ENCODE measurements at regions not wholly inside any gene's neighbourhood (a gene's known extent, or its start where the extent isn't known, plus 50 kb on each side); places are given as distances from the start of the nearest gene placed in this dataset.
"Not testable (repeated sequence)": the region's sequence is repeated elsewhere in the genome, so short reads cannot be mapped to it uniquely, and the experiment has no call there.

DNA sequence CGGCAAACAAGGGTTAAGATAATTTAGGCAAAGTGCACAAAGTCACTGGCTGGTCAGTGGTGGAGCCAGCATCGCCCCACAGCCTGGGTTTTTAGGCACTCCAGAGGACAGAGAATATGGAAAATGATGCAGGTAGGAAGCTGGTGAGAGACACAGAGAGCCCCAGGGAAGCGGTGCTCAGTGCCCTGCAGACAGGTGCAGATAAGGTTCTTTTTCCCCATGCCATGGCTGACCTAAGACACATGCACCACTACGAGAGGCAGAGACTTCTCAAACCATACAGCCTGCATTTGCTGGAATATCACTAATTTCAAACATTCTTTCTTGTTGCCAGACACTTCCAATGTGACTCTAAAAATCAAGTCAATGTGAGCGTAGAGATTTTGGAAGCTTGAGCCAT lies 205.7 kb upstream of the APCDD1 start:
- no peak for DNase-seq (ENCODE audit: low read depth)

DNA sequence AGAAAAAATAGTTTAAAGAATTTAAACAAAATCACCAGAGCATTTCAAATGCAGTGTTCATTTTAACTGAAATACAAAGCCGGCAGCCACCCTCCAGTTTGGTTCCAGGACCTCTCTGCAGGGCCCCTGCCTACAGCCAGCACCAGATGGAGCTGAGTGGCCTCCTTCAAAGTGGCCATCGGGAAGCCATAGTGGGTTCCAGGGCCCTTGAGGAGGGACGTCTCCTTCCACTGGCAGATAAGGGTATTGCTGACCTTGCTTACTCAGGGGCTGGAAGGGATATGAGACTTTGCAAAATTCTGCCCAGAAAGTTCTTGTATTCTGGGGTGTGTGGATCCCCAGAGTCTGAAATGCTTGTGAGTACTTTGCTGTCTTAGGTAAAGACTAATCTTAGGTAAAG lies 205.2 kb upstream of the APCDD1 start:
- no peak for DNase-seq (ENCODE audit: low read depth)

DNA sequence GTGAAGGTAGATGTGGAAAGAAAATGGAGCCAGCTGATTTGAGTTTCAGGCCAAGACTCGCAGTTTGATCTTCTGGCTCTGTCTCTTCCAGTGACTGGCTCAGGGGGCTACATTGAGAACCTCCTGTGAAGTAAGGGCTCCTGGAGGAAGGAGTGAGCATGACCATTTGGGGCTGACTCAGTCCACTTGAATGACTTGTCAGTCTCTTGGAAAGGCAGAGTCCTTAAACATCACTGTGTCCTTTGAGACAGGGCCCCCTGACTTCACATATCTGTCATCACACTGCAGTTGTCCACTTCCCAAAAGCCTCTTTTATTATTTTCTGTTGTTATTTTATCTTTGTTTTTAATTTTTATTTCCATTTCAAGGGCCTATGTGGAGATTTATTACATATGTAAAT lies 204.6 kb upstream of the APCDD1 start:
- no peak for DNase-seq (ENCODE audit: low read depth)

DNA sequence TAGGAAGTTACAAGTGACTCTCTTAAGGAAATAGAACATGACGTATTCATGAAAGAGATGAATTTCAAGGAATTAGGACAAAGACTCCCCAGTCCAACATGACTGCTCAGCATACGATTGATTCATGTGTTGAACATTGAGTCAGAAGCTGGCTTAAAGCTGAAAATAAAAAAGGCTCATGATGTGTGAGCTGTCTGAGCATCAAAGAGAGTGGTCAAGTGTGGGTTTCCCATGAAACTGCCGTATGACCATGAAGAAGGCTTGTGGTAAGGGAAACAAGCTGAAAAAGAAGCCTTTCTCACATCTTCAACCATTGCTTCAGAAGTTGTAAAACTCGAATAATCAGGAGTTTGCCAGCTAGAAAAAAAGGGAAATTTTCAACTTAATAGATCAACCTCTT lies 201.9 kb upstream of the APCDD1 start:
- DNase-seq (ENCODE audit: low read depth), result no peak

DNA sequence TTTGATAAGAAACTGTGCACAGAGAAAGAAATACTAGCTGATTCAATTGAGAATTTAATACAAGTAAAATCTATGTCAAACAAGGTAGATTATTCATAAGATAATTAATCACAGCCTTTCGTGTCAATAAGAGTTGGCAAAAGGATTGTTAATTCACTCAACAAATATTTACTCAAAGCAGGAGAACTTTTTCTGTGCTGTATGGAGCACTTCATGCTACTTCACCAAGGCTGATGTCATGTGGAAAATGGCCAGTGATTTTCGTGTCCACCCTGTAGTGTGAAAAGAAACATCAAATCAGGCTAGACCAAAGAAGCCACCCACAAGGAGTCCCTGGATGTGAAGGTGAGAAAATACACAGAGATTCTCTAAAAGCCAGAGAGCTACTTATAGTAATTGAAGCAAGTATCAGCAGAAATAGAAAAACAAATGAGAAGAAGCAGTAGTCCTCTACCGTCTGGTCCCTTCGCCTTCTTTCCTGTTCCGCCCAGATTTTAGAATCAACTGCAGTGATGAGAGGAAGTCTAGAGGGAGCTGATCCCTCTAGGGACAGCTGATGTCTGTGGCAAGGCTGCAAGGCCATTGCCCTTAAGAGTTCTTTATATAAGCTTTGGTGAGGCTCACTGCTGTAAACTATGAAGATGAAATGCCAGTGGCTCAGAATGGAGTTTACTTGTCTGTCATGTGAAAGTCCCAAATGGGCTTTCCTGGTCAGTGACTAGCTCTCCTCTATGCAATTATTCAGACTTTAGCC lies 201.3 kb upstream of the APCDD1 start:
- no peak for DNase-seq (ENCODE audit: low read depth)

DNA sequence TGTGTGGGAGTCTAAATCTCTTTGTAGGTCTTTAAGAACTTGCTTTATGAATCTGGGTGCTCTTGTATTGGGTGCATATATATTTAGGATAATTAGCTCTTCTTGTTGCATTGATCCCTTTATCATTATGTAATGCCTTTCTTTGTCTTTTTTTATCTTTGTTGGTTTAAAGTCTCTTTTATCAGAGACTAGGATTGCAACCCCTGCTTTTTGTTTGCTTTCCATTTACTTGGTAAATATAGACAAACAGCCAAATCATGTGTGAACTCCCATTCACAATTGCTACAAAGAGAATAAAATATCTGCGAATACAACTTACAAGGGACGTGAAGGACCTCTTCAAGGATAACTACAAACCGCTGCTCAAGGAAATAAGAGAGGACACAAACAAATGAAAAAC lies 198.2 kb upstream of the APCDD1 start:
- DNase-seq (ENCODE audit: low read depth), result not testable (repeated sequence)

DNA sequence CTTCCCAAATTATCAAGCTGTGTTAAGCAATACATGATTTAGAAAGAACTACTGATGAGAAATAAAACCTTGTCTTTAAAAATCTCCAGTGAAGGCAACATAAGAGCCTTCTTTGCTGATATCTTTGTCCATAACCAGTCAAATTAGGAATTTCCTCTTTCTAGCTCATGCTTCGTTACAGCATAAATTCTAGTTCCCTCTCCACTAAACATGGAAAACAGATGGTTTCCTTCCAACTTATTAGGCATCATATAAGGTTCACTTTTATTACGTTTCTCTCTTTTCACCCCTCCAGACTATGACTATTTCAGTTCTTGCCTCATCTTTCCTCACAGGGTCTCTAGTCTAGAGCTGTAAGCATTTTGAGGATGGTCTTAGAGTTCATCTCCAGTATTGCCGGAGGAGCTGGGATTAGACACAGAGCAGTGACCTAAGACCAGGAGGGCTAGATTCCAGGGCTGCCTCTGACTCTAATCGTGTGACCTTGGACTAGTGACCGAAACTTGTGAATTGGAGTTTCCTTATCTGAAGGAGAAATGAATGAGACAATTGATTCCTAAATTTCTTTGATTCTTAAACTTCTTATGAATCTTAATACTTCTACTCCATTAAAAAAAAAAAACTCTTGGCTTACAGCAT lies 195.5 kb upstream of the APCDD1 start:
- no peak for DNase-seq (ENCODE audit: low read depth)

DNA sequence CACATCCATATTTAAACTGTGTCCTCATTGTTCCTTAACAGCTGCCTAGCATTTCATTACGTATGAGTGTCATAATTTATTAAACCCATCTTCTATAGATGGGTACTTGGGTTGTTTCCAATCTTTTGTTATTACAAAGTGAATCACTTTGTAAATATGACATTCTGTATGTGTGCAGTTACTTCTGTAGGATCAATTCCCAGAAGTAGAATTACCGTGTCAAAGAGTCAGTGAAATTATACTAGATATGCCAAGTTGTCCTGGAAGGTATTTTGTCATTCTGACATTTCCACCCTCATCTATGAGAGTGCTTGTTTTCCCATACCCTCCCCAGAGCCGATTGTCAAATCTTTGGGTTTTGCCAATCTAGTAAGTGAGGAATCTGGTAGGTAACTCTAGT lies 194.5 kb upstream of the APCDD1 start:
- no peak for DNase-seq (ENCODE audit: low read depth)

DNA sequence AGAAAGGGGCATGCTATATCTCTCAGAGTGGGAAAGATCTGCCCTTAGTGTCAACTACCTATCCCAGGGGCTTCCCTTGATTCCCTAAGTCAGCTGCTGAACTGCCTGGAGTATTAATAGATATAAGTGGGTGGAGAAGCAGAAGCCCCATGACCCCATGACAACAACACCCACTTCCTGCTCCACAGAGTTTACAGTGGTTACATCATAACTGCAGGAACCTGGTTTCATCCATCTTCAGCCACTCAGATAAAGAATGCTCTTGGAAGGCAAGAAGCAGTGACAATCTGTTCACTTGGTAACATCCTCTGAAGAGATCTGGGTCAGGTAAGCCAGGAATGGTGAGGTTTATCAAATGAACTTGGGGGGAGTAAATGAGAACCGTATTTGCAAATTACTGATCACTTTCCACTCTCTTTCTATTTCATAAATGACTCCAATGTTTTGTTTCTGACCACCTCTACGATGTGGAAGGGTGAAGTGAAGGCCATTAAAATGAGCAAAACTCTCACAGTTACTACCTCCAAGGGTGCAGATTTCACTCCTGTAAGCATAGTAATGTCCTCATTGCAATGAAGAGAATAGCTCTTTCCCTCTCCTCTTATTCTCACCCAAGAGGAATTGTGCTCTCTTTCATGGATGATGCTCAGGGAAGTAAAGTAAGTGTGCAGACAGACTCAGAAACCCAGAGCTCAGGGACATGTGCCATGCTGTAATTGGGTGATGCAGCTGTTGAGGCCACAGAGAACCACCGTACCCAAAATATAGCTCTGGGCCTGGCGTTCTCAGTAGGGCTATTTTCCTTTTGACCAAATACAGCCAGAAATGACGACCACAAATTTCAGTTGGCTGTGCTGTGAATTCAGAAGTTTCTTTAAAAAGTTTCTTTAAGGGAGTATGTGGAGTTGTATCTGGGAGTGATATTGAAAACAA lies 192.8 kb upstream of the APCDD1 start:
- DNase-seq (ENCODE audit: low read depth), result no peak

DNA sequence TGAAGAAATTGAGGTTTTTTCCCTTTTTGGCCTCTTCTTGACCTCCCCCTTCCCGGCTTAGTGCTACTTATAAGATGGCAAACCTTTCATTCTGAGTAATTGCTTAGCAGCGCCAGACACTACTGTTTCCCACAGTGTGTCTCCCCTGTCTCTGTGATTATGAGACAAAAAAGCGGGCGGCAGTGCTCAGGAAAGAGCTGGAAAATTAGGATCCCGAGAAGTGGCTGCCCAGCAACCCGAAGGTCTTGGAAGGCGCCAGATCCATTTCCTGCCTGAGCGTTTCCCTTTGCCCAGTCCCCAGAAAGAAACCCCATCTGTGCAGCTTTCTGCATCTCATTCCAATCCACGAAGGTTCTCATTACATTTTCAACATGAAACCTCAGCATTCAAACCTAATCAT lies 191.9 kb upstream of the APCDD1 start:
- DNase-seq (ENCODE audit: low read depth), result no peak

DNA sequence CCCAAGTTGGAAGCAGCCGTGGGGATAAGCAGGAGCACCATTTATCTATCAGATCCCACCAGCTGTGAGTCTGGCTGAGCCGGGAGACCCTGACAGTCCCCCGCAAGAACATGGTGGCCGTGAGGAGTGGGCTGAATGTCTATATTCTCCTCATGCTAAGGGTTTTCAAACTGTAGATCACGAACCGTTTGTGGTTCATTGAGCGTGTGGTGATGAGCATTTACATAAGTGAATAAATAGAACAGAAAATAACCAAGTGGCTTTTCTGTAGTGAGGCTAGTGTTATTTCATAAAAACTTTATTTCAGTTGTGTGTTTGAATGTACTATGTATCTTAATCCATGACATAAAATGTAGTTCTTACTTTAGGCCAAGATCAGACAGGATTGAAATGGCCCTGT lies 190.2 kb upstream of the APCDD1 start:
- no peak for DNase-seq (ENCODE audit: low read depth)

DNA sequence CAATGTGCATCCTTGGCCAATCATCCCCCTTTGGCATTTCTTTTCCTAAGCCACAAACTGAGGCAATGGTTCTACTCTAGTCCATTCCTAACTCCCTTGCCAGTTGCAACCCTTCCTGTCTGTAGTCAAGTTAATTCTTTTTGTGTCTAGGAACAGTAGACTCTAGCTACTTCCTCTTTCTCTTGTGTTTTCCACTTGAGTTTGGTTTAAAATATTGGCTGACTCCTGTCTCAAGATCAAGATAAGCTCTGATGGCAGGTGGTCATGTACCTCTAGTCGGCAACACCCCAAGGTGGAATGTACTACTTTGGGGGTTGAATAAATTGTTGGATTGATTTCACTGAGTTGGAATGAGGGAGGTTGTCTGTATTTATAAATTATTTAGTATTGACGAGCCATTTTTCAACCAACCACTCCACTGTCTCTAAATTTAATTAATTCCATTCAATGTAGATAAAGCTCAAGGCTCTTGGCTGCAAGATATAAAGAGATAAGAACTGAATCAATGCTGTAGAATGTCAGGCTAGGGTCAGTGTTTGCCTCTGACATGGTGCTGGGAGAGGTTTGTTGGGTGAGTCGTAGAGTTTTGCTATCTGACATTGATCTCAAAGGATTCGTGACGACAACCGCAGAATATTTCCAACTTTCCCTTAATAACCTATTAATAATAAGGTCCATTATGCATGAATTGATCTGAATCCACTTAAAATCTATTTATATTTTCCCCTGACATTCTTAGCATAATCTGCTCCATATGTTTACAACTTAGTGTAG lies 188.7 kb upstream of the APCDD1 start:
- no peak for DNase-seq (ENCODE audit: low read depth)

DNA sequence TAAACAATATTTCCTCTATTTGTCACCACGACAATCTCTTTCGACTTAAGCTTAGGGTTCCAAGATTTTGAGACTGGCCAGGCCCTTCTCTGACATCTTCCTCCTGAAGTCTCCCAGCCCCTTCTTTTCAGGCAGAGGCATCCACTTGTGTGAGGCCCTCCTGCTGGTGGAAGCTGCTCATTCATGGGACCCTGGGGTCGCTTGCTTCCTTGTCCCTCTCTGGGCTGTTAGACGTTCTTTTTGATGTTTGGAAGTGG lies 188.2 kb upstream of the APCDD1 start:
- DNase-seq (ENCODE audit: low read depth), result no peak

DNA sequence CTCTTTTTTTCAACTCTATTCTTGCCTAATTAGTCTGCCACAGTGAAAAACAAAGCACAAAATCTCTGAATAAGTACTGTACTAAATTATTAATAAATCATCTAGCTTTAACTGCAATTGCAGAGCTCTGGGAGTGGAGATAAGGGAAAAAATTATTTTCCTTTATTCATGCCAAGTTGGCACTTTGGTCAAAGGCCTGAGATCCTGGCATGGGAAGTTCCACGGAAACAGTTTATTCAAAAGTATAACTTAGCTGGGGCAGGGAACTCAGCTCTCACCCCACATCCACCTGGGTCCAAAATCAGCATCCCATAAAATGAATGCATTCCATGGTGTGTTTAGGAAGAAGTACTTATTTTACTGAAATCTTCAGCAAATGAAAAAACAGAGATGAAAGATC lies 185.2 kb upstream of the APCDD1 start:
- DNase-seq (ENCODE audit: low read depth), result no peak

DNA sequence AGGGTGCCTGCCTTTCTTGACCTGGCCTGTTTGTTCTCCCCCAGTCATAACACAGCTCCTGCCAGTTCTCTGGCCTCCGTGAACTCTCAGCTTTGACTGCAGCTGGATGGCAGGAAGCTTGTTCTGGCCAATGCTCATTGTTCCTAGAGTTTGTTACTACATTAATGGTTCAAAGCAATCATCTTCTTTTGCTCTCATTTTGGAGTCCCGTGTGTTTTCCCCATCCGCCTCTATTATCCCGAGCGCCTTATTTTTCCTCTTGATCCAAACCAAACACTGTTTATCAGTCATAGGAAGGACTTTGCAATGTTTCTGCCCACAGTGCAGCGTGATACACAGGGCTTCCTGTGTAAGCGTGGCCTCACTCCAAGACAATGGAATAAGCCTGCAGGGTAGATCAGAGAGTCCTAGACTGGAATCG lies 184.3 kb upstream of the APCDD1 start:
- DNase-seq (ENCODE audit: low read depth), result no peak

DNA sequence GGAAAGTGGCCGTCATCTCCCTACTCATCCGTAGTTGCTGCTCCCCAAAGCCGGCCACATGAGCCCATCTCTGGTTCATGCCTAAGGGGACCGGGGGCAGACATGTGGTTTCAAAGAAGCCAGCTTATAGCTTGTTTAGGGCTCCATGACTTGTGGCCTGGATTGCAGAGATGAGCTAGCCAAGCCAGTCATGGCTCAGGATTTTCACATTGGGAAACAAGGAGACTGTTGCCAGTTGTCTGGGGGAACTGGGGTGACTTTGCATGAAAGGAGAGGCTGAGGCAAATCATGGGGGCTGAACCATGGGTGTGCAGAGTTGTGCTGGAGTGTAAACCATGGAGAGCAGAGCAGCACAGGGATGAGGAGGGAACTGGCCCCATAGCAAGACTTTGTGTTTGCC lies 183.0 kb upstream of the APCDD1 start:
- DNase-seq (ENCODE audit: low read depth), result no peak

DNA sequence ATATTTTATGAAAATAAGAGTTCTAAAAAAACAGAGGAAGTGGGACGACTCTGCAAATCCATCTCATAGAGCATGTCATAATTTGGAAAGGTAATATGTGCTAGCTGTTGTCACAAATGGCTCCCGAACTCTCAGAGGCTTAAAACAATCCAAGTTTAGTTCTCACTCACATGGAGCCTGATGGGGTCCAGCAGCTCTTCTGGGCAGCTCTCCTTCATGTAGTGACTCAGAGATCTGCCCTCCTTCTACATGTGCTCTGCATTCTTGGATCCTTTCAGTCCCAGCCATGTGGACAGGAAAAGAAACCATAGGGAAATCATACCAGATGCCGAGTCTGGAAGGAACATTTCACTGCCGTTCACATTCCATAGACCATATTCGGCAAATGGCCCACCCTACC lies 180.1 kb upstream of the APCDD1 start:
- DNase-seq (ENCODE audit: low read depth), result peak; percentile 59

DNA sequence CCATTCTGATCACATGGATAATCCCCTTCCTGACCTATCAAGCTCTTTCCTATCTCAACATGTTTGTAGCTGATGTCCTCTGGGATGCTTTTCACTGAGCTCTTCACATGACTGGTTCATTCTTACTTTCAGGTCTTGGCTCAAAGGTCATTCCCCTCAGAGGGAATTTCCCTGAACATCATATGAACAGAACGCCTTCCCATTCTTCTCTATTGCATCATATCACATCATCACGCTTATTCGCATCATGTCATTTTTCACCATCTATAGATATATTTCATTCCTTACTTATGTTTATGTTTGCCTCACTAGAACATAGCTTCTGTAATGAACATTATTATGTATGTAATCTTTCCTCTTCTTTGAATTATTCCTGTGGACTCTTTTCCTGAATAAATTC lies 178.9 kb upstream of the APCDD1 start:
- DNase-seq (ENCODE audit: low read depth), result no peak

DNA sequence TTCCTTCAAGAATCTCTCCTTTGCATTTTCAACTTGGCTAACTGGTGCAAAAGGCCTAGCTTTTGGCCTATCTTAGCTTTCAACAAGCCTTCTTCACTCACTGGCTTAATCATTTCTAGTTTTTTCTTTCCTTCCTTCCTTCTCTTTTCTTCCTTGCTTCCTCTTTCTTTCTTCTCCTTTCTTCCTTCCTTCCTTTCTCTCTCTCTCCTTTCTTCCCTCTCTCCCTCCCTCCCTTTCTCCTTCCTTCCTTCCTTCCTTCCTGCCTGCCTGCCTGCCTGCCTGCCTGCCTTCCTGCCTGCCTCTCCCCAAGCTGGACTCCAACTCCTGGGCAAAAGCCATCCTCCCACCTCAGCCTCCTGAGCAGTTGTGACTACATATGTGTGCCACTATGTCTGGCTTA lies 176.2 kb upstream of the APCDD1 start:
- no peak for DNase-seq (ENCODE audit: low read depth)

DNA sequence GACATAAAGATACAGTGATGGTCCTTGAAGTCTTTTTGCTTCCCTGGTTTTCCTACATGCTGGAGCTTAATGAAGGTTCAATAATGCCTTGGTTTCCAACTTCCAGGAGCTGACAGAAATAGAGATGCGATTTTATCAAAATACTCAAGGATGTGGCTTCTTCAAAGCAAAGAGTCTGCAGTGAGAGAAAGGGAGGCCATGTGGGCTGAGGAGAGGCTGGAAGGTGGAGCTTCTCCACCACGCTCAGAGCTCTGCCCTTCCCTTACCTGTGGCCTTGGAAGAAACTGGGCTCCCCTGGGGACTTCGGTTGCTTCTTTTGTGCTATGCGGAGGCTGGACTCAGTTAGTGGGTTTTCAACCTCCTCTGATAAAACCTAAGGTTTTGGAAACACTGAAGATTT lies 175.0 kb upstream of the APCDD1 start:
- DNase-seq (ENCODE audit: low read depth), result no peak

DNA sequence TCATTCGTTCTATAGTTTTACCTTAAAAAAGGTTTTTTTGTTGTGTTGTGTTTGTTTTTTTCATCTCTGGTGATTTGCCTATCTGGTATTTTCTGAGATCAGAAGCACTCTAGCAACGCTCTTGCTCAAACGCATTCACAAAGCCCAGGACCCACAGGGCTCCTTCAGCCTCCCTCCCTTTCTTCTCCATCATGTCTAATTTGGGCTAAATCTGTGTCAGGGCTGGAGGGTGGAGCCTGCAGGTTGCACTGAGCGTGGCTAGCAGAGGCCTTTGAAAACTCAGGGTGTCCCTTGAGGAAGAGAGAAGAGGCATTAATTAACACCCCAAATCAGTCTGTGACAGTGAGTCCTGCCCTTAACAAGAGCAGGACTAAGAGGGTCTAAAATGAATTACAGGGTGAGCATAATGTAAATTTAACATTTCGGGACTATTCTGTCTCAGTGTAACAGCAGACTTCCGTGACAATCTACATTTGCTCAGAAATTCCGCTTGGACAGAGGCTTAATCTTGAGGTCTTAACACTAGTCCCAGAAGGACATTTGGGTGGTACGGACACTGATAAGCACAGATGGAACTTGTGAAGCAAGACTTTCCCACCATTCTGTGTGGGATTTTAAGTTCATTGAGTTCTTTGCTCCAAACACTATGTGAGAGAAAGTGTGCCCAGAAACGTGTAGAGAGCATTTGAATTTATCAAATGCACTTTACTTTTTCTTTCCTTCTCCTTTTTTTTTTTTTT lies 174.4 kb upstream of the APCDD1 start:
- DNase-seq (ENCODE audit: low read depth), result no peak
